GM19467 (cell line): ENCODE measurements at regions not wholly inside any gene's neighbourhood (a gene's known extent, or its start where the extent isn't known, plus 50 kb on each side); places are given as distances from the start of the nearest gene placed in this dataset.
"Not testable (repeated sequence)": the region's sequence is repeated elsewhere in the genome, so short reads cannot be mapped to it uniquely, and the experiment has no call there.

Experiments
- ATAC-seq: cut with Tn5 transposase; IDR thresholded peaks from one replicate; pipeline ENCODE4 v1.9.1; 2021; ENCODE audit warnings: mild to moderate bottlenecking, moderate library complexity; ENCODE audit not compliant: unreplicated experiment

DNA sequence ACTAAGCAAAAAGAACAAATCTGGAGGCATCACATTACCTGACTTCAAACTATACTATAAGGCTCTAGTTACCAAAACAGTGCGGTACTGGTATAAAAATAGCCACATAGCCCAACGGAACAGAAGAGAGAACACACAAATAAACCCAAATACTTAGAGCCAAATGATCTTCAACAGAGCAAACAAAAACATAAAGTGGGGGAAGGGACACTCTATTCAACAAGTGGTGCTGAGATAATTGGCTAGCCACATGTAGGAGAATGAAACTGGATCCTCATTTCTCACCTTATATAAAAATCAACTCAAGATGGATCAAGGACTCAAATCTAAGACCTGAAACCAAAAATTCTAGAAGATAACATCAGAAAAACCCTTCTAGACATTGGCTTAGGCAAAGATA is 89.9 kb upstream of the ZNF608 start:
- not testable (repeated sequence) for ATAC-seq

DNA sequence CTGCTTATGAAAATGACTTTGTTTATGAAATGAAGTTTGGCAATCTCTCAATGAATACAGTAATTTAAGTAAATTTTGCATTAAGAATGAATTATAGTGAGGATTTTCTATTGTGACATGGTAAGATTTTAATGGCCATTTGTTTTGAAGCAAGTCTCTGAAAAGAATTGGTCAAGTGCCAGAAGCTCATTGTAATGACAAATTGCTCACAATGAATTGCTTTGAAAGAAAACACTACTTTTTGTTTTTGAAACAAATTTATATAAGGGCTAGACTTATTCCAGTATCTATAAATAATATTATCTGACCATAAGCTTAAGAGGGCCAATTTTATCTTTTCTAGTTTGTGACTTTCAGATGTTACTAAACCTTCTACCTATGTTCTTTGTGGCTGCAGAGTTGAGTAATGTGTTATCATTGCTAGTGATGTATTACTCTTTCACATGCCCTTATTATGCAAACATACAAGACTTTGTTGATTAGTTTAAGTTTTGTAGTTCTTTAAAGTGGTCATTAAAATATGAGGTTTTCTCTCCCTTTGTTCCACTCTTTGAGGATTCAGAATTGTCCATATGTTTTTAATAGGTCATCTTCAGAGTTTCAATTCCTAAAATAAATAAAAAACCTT is 93.0 kb upstream of the ZNF608 start:
- no peak for ATAC-seq

DNA sequence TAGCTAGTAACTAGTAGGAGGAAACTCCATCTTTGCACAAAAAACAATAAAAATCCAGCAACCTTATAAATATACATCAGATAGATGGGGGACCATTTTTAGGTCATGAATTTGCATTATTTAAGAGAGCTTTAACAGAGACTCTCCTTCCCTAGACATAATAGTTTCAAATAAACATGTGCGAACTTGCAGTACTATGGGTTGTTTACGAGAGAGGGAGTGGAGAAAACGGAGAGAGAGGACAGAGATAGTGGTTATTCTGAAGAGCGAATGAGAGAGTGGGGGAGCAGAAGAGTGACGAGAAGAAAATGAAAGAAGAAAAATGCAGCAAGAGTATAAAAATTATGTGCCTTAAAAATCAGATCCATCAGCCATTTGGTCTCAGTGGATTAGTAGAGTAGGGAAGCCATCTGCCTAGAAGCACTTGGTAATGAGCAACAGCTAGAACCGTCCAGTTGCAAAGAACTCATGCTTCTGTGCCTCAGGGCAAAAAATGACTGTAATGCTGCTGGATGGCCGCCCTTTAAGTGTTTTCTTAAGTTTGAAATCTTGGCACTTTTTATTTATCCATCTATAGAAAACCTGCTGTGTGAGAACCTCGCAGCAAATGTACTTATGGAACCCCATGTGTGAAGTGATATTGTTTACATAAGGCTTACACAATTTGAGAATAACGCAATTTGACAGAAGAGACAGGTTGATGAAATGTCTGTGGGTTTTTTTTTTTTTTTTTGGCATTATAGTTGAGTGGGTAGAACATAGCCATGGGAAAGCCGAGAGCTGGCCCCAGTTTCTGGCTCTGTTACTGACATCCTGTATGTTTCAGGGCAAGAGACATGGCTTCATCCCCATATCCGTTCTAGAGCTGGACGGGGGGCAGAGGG is 95.6 kb upstream of the ZNF608 start:
- no peak for ATAC-seq

DNA sequence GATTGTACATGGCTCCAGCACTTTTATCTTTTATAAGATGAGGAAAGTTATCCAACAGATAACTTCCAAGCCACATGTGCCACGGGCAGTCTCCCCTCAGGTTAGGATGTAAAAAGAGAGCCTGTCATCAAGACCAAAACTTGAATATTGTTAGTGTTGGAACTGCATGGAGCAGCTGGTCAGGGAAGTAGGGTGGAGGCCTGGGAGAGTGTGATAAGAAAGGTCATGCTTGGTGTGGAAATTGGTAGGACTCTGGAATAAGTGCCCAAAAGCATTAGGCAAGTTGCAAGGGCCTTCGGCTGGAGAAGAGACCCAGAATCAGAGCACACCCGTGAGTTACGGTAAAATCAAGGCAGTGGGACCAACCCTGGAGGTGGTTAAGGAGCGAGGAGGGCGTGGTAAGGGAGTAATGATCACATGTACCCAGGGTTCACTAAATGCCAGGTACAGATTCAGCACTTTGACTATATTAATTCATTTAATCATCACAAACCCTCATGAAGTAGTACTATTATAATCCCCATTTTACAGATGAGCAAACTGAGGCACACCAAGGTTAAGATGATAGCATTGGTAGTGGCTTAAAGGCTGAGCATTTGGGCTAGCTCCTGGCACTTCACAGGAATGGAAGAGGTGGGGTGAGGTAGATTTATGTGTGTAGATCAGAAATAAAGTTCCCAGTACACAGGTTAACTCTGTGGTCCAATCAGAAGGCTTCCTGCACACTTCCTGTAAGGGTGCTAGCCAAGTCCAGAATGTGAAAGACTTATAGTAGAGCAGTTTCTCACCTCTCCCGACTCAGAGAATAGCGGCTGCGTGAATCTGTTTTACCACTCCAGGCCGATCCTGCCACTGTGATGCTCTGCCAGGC is 96.5 kb upstream of the ZNF608 start:
- ATAC-seq = no peak

DNA sequence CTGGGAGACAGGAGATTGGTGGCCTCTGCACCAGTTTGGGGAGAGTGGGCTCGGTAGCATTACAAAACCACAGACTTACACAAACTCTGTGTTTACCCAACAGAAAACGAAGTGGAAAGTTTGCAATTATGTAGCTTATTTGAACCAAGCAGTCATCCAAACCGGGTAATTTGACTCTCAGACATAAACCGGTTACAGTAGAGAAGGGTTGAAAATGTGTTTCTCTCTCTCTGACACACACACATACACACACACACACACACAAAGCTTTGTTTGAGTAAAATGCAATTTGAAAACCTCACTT is 97.1 kb upstream of the ZNF608 start:
- ATAC-seq = no peak

DNA sequence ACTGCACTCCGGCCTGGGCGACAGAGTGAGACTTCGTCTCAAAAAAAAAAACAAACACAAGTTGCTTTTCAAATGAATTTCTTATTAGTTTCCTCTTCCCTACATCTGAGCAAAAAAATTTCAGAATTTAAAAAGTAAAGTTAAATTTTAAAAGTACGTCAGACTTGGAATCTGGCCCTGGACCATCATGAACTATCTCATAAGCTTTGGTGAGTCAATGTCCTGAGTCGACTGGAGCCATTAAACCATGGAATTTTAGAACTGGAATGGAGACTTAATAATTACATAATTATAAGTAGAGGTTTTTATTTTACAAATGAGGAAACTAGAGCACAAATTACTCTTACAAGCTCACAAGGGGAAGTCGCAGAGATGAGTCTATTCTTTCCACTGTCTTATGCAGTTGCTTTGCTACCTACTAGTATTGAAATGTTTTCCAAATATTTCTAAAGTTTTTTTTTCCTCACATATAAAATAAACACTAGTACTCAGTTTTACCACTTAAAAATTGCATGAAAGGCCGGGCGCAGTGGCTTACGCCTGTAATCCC is 98.0 kb upstream of the ZNF608 start:
- no peak for ATAC-seq

- no peak for ATAC-seq
Observed at GRCh38 chr5:124847907-124848306, 101.5 kb upstream of the ZNF608 start.

GRCh38 chr5:124849774-124850173 is 103.3 kb upstream of the ZNF608 start:
- ATAC-seq = no peak

DNA sequence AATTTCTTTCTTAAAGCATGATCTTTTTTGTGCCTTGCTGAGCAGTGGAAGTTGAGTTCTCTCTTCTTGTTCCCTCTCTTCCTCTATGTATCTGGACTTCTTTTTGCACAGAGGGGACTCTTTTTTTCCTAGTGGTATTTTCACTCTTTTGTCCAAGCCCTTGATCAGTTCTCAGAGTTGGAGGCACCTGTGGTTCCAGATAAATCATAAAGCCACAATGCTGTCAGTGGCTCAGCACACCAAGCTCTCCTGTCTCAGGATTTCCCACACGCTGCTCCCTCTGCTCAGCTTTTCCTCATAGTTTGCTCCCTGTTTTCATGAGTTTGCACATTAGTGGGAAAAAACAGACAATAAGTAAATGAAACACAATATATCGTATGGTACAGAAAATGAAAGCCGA is 110.3 kb upstream of the ZNF608 start:
- ATAC-seq = no peak

GRCh38 chr5:124858612-124859011 is 112.2 kb upstream of the ZNF608 start:
- no peak for ATAC-seq

DNA sequence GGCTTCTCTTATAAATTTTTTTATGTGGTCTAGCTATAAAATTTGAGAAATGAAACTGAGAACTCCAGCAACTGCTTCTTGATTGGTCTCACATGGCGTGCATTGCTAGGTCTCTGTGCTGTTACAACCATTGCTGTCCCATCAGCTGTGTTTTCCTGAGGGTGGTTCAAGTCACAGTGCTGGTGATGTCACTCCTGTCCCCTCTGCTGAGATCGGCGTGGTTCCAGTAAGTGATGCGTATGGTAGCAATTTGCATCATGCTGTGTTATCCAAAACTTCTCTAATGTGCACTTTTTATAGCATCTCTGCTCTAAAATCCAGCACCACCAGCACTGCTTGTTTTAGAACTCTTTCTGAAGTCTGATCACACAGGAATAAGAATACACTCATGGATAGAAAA is 112.6 kb upstream of the ZNF608 start:
- ATAC-seq = no peak

- no peak for ATAC-seq
Observed at GRCh38 chr5:124859556-124860290, 113.3 kb upstream of the ZNF608 start.

- no peak for ATAC-seq
Observed at GRCh38 chr5:124860291-124860655, 113.8 kb upstream of the ZNF608 start.

- no peak for ATAC-seq
Observed at GRCh38 chr5:124865066-124865465, 118.6 kb upstream of the ZNF608 start.

GRCh38 chr5:124865603-124866354 is 119.3 kb upstream of the ZNF608 start:
- ATAC-seq = no peak

GRCh38 chr5:124866355-124867136 is 120.1 kb upstream of the ZNF608 start:
- ATAC-seq = no peak

DNA sequence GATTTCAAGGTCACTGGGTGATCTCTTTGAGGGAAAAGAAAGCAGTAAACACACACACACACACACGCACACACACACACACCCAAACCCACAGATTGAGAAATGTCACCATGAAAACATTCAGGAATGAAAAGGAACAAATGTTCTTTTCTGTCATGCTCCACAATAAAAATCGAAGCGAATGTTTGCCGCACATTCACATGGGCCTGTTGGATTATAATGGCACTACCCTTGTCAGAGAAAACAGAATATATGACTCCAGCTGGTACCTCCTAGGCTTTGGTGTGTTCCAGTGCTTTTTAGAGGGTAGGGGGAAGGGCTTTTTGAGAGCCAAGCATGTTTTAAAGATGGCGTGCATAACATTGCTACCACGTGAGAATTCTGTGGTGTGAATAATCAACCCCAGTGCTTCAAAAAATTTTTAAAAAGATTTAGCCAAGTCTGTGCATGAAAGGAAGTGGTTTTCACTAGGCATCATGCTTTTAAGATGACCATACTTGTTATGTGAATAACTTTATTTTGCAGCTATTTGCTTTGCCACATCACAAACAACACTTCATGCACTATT is 120.8 kb upstream of the ZNF608 start:
- no peak for ATAC-seq

DNA sequence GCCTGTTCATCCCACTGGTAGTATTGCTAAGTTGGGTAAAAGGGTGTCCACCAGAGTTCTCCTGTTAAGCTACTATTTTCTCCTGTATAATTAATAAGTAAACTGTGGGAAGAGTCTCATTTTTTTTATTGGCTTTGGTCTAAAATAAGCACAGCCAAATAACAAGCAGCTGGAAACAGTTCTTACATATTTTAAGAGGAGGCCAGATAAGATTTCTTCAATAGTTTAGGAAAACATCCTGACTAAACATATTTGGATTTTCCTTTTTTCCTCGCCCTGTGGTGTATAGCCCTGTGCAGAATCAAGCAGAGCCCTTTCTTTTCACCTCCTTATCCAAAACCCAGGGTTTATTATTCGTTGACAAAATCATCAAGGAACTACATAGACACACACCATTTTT is 122.2 kb upstream of the ZNF608 start:
- ATAC-seq = no peak

GRCh38 chr5:124869426-124870033 is 123.1 kb upstream of the ZNF608 start:
- no peak for ATAC-seq
